SK-N-MC (cell line): ENCODE measurements at regions not wholly inside any gene's neighbourhood (a gene's known extent, or its start where the extent isn't known, plus 50 kb on each side); places are given as distances from the start of the nearest gene placed in this dataset.

ENCODE experiments used
- EZH2 ChIP-seq: fragments of 200-600 bp; sonication (generic); IDR thresholded peaks from one replicate; pipeline ENCODE4 v1.6.1; 2017; ENCODE audit warnings: antibody characterized with exemption
- FOXP2 ChIP-seq: optimal IDR thresholded peaks from 2 replicates; pipeline ENCODE3; 2011; ENCODE audit warnings: mild to moderate bottlenecking, moderate library complexity; ENCODE audit not compliant: insufficient read depth; ENCODE audit errors: extremely low read length, control extremely low read depth
- POLR2AphosphoS5 ChIP-seq: IDR thresholded peaks from 2 replicates; pipeline ENCODE4 v1.6.1; 2012; ENCODE audit warnings: mild to moderate bottlenecking, low read depth, low read length, borderline replicate concordance

DNA sequence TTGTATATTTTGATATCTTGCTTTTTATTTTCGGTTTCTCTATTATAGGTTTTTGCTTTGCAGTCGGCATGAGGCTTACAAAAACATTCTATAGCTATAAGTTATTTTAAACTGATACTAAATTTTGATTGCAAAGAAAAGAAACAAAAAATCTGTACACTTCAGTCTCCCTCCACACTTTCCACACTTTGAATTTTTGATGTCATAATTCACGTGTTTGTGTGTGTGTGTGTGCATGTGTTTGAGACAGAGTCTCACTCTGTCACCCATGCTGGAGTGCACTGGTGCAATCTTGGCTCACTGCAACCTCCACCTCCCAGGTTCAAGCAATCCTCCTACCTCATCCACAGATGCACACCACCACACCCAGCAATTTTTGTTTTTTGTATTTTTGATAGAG, 124.9 kb downstream of the MRPS30 start:
- no peak for TF ChIP-seq EZH2
- TF ChIP-seq POLR2AphosphoS5 = no peak
- no peak for TF ChIP-seq FOXP2
